ENCODE measurements at regions not wholly inside any gene's neighbourhood (a gene's known extent, or its start where the extent isn't known, plus 50 kb on each side); places are given as distances from the start of the nearest gene placed in this dataset.
"Not testable (repeated sequence)": the region's sequence is repeated elsewhere in the genome, so short reads cannot be mapped to it uniquely, and the experiment has no call there.

DNA sequence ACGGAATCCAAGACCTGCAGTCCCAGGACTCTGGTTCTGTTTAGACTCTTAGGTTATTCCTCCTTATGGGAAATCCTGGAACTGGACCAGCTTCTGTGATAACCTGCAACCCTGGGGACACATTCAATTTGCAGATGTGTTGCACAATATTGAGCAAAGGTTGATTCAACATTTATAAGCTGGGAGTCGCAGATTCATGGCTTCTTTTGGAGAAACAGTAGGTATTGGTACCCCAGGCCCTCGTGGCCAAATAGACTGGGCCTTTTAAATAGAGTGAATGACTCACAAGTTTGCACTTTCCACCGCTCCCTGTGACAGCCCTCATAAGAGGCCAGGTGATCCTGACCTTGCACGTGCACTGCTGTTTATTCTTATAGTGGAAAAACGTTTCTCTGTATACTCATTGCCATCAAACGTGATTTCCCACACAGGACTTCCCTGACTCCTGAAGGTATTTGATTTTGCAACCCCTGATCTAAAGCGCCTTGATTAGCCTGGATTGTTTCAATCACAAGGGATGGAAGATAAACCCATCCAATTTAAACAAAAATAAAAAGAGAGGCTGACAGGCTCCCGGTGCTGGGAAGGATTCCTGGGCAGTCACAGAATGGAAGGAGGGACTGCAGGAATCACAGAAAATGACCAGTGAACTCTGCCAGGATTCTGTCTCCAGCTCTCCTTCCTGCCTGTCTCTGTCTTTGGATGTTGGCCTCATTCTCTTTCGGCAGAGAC is 98.0 kb downstream of the VCPKMT start:
- DNase-seq (ENCODE audit: low read depth): no peak

GRCh38 chr14:50018933-50019210 is 97.5 kb downstream of the VCPKMT start:
- DNase-seq (ENCODE audit: low read depth): no peak

GRCh38 chr14:50020184-50020583 is 96.2 kb downstream of the VCPKMT start:
- no peak for DNase-seq (ENCODE audit: low read depth)

DNA sequence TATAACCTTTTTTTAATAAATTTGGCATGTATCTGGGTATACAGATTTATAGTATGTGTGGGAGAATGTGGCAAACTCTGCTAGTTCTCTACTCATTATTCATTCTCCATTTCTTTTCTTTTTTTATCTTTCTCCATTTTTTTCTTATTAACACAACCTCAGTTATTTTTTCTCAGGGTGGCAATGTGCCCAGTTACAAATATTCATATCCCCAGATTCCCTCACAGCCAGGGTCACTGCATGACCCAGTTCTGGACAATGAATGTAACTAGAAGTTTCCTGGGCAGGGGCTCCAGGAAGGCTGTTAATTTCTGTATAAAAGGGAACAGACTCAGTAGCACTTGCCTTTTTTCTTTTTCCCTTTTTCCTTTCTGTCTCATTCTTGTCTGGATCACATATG is 95.6 kb downstream of the VCPKMT start:
- DNase-seq (ENCODE audit: low read depth): no peak

- DNase-seq (ENCODE audit: low read depth): no peak
These were observed 94.9 kb downstream of the VCPKMT start for GRCh38 chr14:50021261-50022031.

DNA sequence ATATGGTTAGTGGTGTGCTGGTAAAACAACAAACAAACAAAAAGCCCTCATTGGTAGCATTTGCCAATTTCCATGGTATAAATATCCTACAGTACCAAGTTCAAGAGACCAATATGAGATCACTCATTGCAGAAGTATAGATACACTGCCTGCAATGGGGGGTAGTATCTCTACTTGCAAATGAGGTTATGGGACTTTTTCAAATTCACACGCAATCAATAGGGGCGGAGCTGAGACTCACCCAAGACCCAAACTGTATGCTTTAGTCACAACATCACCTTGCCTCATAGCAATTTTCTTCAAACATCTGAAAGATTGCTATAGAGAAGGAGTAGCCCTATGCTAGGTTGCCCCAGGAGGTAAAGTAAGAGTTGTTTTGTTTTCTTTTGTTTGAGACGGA is 93.7 kb downstream of the VCPKMT start:
- DNase-seq (ENCODE audit: low read depth): no peak

DNA sequence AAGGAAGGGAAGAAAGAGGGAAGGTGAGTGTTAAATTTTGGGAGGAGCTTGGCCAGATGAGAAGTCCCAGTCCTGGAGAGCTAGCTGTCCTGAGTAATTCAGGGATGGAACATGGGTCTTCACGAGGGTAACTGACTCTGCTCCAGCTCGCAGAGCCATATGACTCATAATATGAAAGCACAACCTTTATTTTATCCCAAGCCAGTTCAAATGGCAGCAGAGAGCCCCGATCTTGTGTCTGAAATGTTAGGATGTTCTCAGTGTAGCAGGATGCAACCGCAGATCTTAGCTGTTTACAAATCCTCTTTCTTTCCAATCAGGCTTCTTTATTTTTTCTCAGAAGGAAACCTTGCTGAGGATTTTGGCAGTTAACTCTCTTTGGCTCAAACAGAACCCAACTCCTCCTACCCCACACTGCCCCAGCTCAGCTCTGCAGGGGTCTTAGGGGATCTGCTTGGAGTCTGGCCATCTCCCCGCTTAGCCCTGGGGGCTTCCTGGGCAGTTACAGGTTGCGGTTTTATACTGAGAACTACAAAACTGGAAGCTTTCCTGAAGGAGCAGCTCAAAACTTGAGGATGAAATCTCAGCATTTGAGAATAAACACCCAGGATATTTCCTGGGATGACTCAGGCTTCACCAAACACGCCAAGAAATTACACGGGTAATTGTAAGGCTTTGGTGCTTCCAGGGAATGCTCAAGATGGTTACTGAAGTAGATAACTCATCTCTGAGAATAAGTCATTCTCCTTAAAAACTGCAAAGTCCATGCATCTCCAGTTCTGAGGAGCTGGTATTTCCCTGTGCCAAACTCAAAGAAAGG is 92.5 kb downstream of the VCPKMT start:
- no peak for DNase-seq (ENCODE audit: low read depth)

- no peak for DNase-seq (ENCODE audit: low read depth)
These were observed 91.3 kb downstream of the VCPKMT start for GRCh38 chr14:50025073-50025472.

DNA sequence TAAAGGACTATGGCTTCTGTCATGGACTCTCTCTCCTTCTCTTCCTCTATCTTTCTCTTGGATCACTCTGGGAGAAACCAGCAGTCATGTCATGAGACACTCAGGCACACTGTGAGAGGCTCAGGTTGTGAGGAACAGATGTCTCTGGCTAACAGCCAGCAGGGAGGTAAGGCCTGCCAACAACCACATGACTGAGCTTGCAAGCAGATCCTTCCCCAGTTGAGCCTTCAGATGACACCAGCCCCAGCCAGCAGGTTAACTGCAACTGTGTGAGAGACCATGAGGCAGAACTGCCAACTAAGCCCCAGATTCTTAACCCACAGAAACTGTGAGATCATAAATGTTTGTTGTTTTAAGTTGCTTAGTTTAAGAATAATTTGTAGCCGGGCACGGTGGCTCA is 90.6 kb downstream of the VCPKMT start:
- no peak for DNase-seq (ENCODE audit: low read depth)

- DNase-seq (ENCODE audit: low read depth): no peak
These were observed 90.0 kb downstream of the VCPKMT start for GRCh38 chr14:50026396-50026795.

DNA sequence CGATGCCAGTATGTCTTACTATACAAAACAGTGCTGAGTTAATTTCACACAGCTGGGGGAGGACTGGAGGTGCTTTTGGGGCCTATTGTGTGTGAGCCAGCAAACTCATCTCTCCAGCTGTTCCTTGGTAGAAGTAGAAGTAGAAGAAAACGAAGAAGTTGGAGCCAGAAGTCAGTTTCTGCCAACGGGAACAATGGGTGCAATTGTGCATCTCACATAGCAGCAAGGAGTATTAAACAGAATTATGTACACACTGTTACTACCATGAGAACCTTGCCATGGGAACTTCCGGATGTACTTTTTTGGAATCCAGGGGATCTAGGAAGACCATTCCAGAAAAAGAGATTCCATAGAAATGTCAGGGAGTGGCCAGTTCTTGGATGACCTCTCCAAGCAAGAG is 88.6 kb downstream of the VCPKMT start:
- DNase-seq (ENCODE audit: low read depth): no peak

DNA sequence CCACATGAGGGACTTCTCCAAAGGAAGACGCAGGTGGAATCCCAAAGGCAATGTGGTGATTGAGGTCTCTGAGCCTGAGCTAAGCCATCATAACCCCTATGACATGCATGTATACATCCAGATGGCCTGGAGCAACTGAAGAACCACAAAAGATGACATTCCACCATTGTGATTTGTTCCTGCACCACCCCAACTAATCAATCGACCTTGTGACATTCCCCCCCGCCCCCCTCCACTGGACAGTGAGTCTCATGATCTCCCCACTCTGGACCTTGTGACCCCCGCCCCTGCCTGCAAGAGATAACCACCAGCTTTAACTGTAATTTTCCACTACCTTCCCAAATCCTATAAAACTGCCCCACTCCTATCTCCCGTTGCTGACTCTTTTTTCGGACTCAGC is 87.9 kb downstream of the VCPKMT start:
- DNase-seq (ENCODE audit: low read depth): no peak

DNA sequence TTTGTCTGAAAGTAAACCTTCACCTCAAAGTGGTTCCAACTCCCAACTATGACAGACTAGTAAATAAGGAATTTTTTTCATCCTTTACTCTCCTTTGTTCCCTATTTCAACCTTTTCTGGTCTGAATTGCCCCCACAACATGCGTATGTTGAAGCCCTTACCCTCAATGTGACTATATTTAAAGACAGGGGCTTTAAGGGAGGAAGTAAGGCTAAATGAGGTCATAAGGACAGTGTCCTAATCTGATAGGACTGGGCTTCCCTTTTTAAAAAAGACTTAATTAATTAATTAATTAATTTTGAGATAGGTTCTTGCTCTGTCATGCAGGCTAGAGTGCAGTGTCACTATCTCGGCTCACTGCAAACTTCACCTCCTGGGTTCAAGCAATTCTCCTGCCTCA is 86.3 kb downstream of the VCPKMT start:
- DNase-seq (ENCODE audit: low read depth): no peak

DNA sequence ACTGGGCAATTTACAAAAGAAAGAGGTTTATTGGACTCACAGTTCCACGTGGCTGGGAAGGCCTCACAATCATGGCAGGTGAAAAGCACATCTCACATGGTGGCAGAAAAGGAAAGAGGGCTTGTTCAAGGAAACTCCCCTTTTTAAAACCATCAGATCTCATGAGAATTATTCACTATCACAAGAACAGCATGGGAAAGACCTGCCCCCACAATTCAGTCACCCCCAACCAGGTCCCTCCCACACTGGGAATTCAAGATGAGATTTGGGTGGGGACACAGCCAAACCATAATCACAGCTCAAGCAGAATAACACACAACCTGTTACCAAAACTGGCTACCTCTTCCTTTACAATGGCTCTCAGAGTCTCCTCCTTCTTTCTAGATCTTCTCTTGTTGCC is 85.5 kb downstream of the VCPKMT start:
- DNase-seq (ENCODE audit: low read depth): not testable (repeated sequence)

- DNase-seq (ENCODE audit: low read depth): no peak
These were observed 84.6 kb downstream of the VCPKMT start for GRCh38 chr14:50031602-50032313.

DNA sequence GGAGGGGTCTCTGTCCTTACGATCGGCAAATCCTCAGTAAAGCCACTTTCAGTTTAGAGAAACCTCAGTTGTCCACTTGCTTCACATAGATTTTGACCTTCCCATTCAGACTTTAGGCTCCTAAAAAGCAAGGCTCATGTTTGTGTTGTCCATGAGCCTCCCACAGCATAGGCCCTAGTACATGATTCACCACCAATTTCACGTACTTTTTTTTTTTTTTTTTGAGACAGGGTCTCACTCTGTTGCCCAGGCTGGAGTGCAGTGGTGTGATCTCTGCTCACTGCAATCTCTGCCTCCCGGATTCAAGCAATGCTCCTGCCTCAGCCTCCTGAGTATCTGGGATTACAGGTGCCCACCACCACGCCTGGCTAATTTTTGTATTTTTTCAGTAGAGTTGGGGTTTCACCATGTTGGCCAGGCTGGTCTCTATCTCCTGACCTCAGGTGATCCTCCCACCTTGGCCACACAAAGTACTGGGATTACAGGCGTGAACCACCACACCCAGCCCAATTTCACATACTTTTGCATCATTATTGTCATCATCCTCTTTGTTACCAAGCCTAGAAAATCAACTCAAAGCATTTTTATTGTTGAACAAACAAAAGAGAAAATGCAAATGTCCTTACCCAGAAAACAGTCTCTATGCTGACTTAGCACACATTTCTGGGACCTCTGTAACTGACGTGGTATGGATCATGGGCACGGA is 83.8 kb downstream of the VCPKMT start:
- not testable (repeated sequence) for DNase-seq (ENCODE audit: low read depth)

DNA sequence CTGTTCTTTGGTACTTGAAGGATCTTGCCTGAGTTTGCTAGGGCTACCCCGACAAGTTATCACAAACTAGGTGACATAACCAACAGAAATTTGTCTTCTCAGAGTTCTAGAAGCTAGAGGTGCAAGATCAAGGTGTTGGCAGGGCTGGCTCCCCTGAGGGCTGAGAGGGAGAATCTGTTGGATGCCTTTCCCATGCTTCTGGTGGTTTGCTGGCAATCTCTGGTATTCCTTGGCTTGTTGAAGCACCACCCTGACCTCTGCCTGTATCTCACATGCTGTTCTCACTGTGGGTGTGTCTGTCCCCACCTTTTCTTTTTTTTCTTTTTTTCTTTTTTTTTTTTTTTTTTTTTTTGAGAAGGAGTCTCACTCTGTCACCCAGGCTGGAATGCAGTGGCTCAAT is 81.2 kb downstream of the VCPKMT start:
- DNase-seq (ENCODE audit: low read depth): no peak

- DNase-seq (ENCODE audit: low read depth): no peak
These were observed 80.2 kb downstream of the VCPKMT start for GRCh38 chr14:50036211-50036610.

DNA sequence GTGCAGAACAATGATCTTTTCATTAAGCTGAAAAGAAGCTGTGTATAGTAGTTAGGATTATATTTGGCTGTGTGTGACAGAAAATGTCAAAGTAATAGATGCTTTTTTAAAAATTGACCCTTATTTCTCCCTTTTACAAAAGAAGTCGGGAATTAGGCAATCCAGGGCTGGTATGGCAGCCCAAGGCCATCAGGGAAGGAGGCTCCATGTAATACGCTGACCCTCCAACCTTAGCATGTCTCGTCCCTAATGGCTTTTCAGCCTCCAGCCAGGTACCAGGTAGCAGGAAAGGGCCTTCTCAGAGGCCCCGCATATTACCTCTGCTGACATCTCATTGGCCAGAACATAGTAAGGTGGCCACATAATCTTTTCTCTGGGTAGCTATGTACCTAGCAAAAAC is 79.7 kb downstream of the VCPKMT start:
- DNase-seq (ENCODE audit: low read depth): no peak

DNA sequence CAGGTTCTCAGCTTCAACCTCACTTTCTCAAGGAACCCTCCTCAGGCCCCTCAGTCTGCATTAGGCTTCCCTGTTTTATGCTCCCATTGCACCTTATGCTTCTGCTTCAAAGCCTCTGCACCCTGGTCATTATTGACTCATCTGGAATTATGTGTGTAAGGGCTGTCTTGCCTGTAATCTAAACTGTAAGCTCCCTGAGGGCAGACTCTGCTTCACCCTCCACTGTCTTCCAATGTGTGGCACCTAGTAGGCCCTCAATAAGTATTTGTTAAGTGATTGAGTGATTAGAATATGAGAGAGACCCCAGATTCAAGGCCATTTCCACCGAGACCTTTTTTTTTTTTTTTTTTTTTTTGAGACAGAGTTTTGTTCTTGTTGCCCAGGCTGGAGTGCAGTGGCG is 79.1 kb downstream of the VCPKMT start:
- no peak for DNase-seq (ENCODE audit: low read depth)

DNA sequence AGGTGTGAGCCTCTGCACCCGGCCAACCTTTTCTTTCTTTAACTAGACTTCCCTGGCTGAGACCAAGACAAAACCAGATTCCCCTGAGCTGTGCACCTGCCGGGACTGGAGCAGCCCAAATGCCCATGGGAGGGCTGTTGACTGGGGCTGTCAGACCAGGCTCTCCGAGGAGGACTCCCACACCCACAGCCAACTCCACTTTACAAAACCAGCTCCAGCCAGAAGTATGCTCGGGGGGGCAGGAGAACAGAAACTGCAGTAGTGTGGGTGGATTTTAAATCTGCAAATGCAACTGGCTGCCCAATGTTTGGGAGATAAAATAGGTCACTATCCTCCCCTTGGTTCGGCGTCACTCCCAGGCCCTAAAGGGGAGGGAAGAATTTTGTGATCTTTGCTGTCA is 78.5 kb downstream of the VCPKMT start:
- no peak for DNase-seq (ENCODE audit: low read depth)

All from CMK (cell line).